GM12892 (cell line): ENCODE measurements at regions not wholly inside any gene's neighbourhood (a gene's known extent, or its start where the extent isn't known, plus 50 kb on each side); places are given as distances from the start of the nearest gene placed in this dataset.

Source experiments
- POLR2A ChIP-seq: IDR thresholded peaks from 2 replicates; pipeline ENCODE4 v1.6.1; 2011; ENCODE audit warnings: low read depth, low read length, control low read depth
- TAF1 ChIP-seq: IDR thresholded peaks from 2 replicates; pipeline ENCODE4 v1.6.1; 2011; ENCODE audit warnings: low read depth, mild to moderate bottlenecking, control low read depth, low read length, borderline replicate concordance

DNA sequence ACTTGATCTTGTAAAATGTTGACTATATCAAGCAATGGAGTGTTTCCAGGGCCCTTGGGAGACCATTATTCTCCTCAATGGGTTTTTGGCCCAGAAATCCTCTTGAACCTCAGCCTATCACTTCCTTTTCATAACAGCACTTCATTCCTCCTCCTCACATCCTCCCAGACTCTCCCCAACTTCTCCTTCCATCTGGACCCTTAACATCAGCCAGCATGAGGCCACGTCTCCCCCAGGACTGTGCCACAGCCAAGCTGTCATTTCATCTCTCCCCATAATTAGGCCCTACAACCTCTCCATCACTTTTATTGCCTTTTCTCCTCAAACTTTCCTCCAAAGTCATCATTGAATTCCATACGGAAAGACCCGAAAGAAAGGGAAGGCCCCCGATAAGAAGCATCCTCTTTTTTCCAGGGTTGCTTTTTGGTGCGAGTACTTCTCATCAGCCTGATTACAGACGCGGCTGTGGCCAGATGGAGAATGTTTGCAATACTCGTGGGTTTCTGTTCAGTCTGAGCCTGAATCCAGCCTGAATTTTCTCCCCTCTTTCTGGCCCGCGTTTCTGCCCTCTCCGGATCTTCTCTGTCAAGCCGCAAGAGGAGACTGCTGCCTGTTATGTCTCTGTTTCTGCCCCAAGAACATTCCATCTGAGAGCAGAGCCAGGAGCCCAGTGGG is 52.7 kb upstream of the SLC25A33 start:
- TF ChIP-seq POLR2A: no peak
- TF ChIP-seq TAF1: no peak
